ENCODE measurements at regions not wholly inside any gene's neighbourhood (a gene's known extent, or its start where the extent isn't known, plus 50 kb on each side); places are given as distances from the start of the nearest gene placed in this dataset.

GRCh38 chr7:114138587-114138986 lies 219.8 kb upstream of the PPP1R3A start:
- TF ChIP-seq FOXP4 (CRISPR knock-in tag; IDR thresholded peaks at IDR 0.05) (no peak), ZFP41 (CRISPR knock-in tag; IDR thresholded peaks at IDR 0.05; ENCODE audit: borderline replicate concordance) (no peak), ARNTL (CRISPR knock-in tag; IDR thresholded peaks at IDR 0.05) (no peak), ZNF33B (CRISPR knock-in tag; IDR thresholded peaks at IDR 0.05) (no peak), ZNF350 (CRISPR knock-in tag; IDR thresholded peaks at IDR 0.05; ENCODE audit: borderline replicate concordance, low read depth) (no peak)
- TF ChIP-seq, protein P1, sequence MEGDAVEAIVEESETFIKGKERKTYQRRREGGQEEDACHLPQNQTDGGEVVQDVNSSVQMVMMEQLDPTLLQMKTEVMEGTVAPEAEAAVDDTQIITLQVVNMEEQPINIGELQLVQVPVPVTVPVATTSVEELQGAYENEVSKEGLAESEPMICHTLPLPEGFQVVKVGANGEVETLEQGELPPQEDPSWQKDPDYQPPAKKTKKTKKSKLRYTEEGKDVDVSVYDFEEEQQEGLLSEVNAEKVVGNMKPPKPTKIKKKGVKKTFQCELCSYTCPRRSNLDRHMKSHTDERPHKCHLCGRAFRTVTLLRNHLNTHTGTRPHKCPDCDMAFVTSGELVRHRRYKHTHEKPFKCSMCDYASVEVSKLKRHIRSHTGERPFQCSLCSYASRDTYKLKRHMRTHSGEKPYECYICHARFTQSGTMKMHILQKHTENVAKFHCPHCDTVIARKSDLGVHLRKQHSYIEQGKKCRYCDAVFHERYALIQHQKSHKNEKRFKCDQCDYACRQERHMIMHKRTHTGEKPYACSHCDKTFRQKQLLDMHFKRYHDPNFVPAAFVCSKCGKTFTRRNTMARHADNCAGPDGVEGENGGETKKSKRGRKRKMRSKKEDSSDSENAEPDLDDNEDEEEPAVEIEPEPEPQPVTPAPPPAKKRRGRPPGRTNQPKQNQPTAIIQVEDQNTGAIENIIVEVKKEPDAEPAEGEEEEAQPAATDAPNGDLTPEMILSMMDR (CRISPR knock-in tag; IDR thresholded peaks at IDR 0.05): no peak
- TF ChIP-seq, protein P2, sequence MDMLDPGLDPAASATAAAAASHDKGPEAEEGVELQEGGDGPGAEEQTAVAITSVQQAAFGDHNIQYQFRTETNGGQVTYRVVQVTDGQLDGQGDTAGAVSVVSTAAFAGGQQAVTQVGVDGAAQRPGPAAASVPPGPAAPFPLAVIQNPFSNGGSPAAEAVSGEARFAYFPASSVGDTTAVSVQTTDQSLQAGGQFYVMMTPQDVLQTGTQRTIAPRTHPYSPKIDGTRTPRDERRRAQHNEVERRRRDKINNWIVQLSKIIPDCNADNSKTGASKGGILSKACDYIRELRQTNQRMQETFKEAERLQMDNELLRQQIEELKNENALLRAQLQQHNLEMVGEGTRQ (IDR thresholded peaks at IDR 0.05; ENCODE audit: low read depth, low read length): no peak
- TF ChIP-seq, protein P2 (CRISPR knock-in tag; IDR thresholded peaks at IDR 0.05; ENCODE audit: borderline replicate concordance): no peak
- TF ChIP-seq, protein P3, sequence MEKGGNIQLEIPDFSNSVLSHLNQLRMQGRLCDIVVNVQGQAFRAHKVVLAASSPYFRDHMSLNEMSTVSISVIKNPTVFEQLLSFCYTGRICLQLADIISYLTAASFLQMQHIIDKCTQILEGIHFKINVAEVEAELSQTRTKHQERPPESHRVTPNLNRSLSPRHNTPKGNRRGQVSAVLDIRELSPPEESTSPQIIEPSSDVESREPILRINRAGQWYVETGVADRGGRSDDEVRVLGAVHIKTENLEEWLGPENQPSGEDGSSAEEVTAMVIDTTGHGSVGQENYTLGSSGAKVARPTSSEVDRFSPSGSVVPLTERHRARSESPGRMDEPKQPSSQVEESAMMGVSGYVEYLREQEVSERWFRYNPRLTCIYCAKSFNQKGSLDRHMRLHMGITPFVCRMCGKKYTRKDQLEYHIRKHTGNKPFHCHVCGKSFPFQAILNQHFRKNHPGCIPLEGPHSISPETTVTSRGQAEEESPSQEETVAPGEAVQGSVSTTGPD (CRISPR knock-in tag; IDR thresholded peaks at IDR 0.05): no peak
